Testis (tissue), 2 donors: ENCODE measurements at regions not wholly inside any gene's neighbourhood (a gene's known extent, or its start where the extent isn't known, plus 50 kb on each side); places are given as distances from the start of the nearest gene placed in this dataset.

Source experiments
- POLR2A ChIP-seq: fragments of 450-650 bp; IDR thresholded peaks from one replicate; pipeline ENCODE4 v1.6.1; 2017; ENCODE audit warnings: antibody characterized with exemption, mild to moderate bottlenecking, moderate library complexity
- TF ChIP-seq, protein P1 (sequence below), 3 experiments: fragments of 450-650 bp in 2 of 3; fragments of 200-600 bp in 1 of 3; sonication (generic) in 1 of 3; IDR thresholded peaks; one replicate each; pipeline ENCODE4 v1.5.1; 2016 to 2019; ENCODE audit warnings: antibody characterized with exemption in 3 of 3, mild to moderate bottlenecking in 2 of 3, moderate library complexity in 1 of 3

DNA sequence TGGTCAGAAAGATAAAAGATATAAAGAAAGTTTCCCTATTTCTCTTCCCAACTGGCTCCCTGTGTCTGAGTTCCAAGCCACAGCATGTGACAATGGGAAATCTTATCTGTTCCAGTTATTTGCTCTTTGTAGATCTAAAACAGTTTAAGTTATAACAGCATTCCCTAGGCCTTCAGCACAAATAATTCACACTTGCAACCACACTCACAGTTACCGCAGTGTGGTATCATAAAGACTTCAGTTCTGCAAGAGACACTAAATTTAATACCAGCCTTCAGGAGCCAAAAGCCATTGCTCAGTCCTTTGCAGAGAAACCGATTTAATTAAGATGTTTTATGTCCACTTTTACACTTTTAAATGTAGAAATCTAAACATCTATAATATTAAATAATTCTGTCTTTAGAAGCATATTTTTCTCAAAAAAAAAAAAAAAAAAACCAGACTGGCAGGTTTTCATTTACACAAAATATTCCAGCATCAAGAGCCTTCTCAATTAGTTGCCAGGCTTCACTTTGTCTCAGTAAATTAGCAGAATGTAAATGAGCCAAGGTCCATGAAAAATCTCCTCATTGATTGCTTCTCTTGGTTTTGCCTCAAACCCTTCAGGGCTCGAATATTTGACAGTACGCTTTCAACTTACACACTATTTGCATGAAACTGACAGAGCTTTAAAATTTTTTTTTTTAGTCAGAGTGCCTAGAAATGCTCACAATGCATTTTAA, 300.0 kb upstream of the DDI1 start:
- no peak for TF ChIP-seq POLR2A
- TF ChIP-seq, protein P1, sequence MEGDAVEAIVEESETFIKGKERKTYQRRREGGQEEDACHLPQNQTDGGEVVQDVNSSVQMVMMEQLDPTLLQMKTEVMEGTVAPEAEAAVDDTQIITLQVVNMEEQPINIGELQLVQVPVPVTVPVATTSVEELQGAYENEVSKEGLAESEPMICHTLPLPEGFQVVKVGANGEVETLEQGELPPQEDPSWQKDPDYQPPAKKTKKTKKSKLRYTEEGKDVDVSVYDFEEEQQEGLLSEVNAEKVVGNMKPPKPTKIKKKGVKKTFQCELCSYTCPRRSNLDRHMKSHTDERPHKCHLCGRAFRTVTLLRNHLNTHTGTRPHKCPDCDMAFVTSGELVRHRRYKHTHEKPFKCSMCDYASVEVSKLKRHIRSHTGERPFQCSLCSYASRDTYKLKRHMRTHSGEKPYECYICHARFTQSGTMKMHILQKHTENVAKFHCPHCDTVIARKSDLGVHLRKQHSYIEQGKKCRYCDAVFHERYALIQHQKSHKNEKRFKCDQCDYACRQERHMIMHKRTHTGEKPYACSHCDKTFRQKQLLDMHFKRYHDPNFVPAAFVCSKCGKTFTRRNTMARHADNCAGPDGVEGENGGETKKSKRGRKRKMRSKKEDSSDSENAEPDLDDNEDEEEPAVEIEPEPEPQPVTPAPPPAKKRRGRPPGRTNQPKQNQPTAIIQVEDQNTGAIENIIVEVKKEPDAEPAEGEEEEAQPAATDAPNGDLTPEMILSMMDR (IDR thresholded peaks at IDR 0.05): no peak
